22Rv1 (cell line): ENCODE measurements at regions not wholly inside any gene's neighbourhood (a gene's known extent, or its start where the extent isn't known, plus 50 kb on each side); places are given as distances from the start of the nearest gene placed in this dataset.

Experiments
- H3K27ac ChIP-seq: fragments of 450-650 bp; 2 replicates; pipeline ENCODE4 v1.5.1; 2017
- ZFX ChIP-seq: fragments of 450-650 bp; IDR thresholded peaks from 2 replicates; pipeline ENCODE4 v1.6.1; 2017; ENCODE audit warnings: antibody characterized with exemption, borderline replicate concordance
- TF ChIP-seq, protein P1 (sequence below): fragments of 450-650 bp; IDR thresholded peaks from 2 replicates; pipeline ENCODE4 v1.5.1; 2017; ENCODE audit warnings: mild to moderate bottlenecking

DNA sequence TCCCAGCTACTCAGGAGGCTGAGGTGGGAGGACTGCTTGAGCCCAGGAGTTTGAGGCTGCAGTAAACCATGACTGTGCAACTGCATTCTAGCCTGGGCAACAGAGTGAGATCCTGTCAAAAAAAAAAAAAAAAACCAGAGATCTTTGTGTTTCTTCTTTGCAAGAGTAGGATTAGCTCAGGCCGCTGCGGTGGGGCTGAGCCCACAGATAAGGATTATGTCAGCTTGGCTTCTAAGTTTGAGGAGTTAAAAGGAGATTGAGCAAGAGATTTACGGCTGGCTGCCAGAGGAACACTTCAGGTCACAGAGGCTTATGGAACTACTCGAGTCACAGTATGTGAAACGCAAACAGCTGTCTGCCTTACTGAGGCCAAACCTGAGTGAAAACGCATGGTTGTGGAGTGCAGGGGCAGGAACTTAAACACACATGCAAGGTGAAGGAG, 146.7 kb upstream of the L3MBTL4 start:
- TF ChIP-seq, protein P1, sequence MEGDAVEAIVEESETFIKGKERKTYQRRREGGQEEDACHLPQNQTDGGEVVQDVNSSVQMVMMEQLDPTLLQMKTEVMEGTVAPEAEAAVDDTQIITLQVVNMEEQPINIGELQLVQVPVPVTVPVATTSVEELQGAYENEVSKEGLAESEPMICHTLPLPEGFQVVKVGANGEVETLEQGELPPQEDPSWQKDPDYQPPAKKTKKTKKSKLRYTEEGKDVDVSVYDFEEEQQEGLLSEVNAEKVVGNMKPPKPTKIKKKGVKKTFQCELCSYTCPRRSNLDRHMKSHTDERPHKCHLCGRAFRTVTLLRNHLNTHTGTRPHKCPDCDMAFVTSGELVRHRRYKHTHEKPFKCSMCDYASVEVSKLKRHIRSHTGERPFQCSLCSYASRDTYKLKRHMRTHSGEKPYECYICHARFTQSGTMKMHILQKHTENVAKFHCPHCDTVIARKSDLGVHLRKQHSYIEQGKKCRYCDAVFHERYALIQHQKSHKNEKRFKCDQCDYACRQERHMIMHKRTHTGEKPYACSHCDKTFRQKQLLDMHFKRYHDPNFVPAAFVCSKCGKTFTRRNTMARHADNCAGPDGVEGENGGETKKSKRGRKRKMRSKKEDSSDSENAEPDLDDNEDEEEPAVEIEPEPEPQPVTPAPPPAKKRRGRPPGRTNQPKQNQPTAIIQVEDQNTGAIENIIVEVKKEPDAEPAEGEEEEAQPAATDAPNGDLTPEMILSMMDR = no peak
- no peak for TF ChIP-seq ZFX
- H3K27ac ChIP-seq = no peak overlapping the region

DNA sequence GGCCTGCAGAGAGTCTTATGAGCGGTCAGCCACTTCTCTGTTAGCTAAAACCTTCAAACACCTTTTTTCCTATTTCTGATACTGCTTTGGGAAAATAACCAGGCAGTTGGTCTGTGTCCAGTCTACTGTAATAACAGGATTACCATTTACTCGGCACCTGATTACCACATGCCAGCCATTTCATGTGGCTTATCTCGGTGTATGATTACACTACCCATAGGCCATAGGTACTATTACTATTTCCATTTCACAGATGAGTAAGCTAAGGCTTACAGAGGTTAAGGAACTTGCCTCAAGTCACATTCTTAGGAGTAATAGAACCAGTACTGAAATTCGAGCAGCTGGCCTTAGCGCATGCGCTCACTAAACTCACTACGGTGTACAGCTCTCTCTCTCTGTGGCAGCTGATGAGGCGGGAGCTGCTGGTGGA, 147.2 kb upstream of the L3MBTL4 start:
- H3K27ac ChIP-seq = no peak overlapping the region
- TF ChIP-seq, protein P1 = no peak
- no peak for TF ChIP-seq ZFX

DNA sequence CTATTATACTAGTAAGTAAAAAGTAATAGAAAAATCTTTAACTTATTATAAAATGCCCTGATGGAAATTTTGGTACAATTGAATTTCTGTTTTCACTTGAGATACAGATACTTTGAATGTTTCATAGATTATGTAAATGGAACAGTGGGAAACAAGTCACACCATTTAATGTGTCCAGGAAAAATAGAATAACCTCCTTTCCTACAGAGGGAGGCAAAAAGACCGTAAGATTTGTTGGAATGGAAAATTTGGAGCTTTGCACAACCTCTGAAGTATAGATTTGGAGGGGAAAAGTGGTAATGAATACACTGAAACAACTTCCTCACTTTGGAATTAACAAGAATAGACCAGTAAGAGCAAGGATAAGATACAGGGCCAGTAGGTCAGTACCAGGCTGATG, 149.2 kb upstream of the L3MBTL4 start:
- no peak overlapping the region for H3K27ac ChIP-seq
- TF ChIP-seq, protein P1 = no peak
- TF ChIP-seq ZFX = no peak

DNA sequence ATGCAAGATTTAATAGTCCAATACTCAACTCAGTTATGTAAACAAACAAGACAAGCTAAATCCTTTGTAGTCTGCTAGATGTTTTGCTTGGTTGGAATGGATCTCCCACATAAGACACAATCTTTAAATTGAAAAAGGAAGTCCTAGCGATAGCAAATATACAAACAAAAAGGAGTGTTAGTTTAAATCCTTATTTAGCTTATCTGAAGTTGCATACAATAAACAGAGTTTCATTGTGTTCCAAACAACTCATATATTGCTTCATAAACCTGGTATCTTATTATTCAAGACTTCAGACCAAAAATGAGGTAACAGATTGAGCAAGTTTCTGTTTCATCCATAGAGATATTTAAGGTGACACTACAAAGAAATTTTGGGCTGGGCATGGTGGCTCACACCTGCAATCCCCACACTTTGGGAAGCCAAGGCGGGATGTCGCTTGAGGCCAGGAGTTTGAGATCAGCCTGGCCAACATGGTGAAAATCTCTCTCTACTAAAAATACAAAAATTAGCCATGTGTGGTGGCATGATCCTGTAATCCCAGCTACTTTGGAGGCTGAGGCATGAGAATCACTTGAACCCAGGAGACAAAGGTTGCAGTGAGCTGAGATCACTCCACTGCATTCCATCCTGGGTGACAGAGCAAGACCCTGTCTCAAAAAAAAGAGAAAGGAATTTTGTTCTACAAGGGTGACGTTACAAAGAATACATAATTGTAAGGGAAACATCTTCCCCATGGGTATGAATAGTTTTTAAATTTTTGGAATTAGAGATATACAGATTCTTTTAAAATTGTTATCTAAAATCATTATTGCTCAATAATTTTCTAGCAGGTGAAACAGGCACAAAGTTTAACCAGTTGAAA, 150.5 kb upstream of the L3MBTL4 start:
- TF ChIP-seq, protein P1 = no peak
- no peak for TF ChIP-seq ZFX
- no peak overlapping the region for H3K27ac ChIP-seq

DNA sequence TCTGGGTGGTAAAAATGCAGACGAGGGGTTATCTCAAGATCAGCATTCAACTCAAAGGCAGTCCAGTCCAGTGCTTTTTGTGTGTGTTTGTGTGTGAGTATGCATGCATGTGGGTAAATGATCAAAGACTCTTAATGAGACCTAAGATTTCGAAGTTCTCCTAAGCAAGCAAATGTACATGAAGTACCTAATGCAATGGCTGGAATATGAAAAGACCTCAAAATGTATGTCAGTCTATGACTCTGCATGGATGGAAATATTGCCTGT, 151.0 kb upstream of the L3MBTL4 start:
- no peak for TF ChIP-seq ZFX

DNA sequence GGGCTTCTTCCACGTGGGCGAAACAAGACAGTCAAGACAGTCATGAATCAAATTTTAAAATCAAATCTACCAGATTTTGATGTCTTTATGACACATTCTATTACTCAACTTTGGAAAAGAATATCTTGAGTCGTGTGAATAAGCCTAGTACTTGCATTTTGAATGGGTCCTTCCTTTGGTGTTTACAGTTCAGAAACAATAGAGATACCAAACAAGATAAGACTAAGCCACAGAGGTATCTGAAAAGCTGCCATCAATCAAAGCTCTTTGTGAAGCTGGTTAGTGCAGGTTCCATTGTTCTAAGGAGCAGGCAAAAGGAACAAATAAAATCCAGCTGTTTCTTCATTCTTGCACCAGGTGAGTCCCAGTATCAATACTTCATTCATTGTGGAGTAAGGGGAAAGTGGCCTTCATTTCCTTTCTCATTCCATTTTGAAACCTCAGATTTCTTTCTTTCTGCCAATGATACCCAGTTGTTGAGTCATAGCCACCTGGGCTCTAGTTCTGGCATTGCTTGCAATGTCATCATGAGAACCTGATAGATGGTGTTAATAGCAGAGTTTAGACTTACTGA, 151.7 kb upstream of the L3MBTL4 start:
- H3K27ac ChIP-seq = no peak overlapping the region
- TF ChIP-seq ZFX = no peak
- TF ChIP-seq, protein P1 = no peak

More for the DNA sequence above, 151.0 kb upstream of the L3MBTL4 start:
- H3K27ac ChIP-seq = no peak overlapping the region

DNA sequence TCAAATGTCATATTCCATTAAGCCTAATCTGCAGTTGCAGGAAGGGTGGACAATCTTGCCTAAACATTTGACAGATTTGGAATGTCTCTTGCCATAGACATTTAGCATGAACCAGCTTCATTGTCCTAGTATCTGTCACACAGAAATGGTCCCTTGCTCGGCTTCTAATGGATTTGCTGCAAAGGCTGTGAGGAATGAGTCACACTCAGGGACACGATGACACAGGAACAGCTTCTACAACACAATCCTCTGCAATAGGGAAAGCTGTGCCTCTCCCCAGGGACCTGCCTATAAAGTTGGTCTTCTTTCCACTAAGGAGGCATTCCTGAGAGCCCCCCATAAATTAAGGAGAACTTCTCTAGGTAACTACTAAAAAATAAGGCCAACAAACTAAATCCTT, 155.1 kb upstream of the L3MBTL4 start:
- no peak for TF ChIP-seq ZFX
- TF ChIP-seq, protein P1 = no peak
- no peak overlapping the region for H3K27ac ChIP-seq
